Endothelial cell of umbilical vein (primary cell): ENCODE measurements at regions not wholly inside any gene's neighbourhood (a gene's known extent, or its start where the extent isn't known, plus 50 kb on each side); places are given as distances from the start of the nearest gene placed in this dataset.

Experiments used
- BruUV-seq: library from RNA; stranded (reverse); fragments of 400-500 nt; replicated peaks from 2 replicates; lab custom pipeline; 2021; lab: Mats Ljungman, UMichigan
- CTCF ChIA-PET: fragments of 300-600, 350-600 bp; sonication (Branson Sonifier 250); formaldehyde crosslinking; loops from one replicate; lab custom pipeline; 2021; ENCODE audit warnings: antibody characterized with exemption, inconsistent platforms; lab: Charles Lee
- POLR2A ChIA-PET: fragments of 300-600, 350-600 bp; sonication (Branson Sonifier 250); formaldehyde crosslinking; loops from one replicate; lab custom pipeline; 2021; ENCODE audit warnings: antibody characterized with exemption, inconsistent platforms; lab: Charles Lee
- DNase-seq: peaks from one replicate; pipeline ENCODE4 v3.0.0-alpha.2; 2011; ENCODE audit warnings: low read depth, low spot score
- FAIRE-seq: peaks from 2 replicates; lab custom pipeline; 2011; peaks lifted over from hg19 to GRCh38; lab: Jason Lieb, UNC
- H2AFZ ChIP-seq: 2 replicates; pipeline ENCODE4 v1.6.0; 2012; ENCODE audit warnings: low read depth, low read length, control low read depth, inconsistent platforms
- H3K27ac ChIP-seq: 2 replicates; pipeline ENCODE4 v1.5.1; 2011; ENCODE audit warnings: low read depth, mild to moderate bottlenecking, control low read depth, low read length, moderate library complexity; ENCODE audit not compliant: insufficient read depth
- H3K27me3 ChIP-seq, 2 experiments: 2 replicates each; pipeline versions ENCODE4 v1.6.0 to v1.6.1; 2011; ENCODE audit warnings: low read length in 2 of 2, mixed read lengths in 1 of 2; ENCODE audit not compliant: control insufficient read depth in 2 of 2, insufficient read depth in 2 of 2
- H3K36me3 ChIP-seq, 2 experiments: 2 replicates in 1 of 2; 3 replicates in 1 of 2; pipeline ENCODE4 v1.5.1; 2011; ENCODE audit warnings: low read length in 2 of 2, mild to moderate bottlenecking in 1 of 2, moderate library complexity in 1 of 2; ENCODE audit not compliant: control insufficient read depth in 2 of 2, insufficient read depth in 2 of 2; ENCODE audit errors: extremely low read depth in 1 of 2
- H3K4me1 ChIP-seq: 3 replicates; pipeline ENCODE4 v1.5.1; 2011; ENCODE audit warnings: mild to moderate bottlenecking, low read length; ENCODE audit not compliant: control insufficient read depth, insufficient read depth; ENCODE audit errors: extremely low read depth
- H3K4me2 ChIP-seq: 2 replicates; pipeline ENCODE4 v1.6.1; 2011; ENCODE audit warnings: low read length, control low read depth, mixed read lengths; ENCODE audit not compliant: insufficient read depth
- H3K4me3 ChIP-seq, 3 experiments: fragments of 200-600 bp in 1 of 3; sonication (generic), shearing (Covaris generic) in 1 of 3; replicated peaks in 1 of 3; 2 replicates each; pipeline ENCODE4 v1.5.1; 2011 to 2016; ENCODE audit warnings: control low read depth in 3 of 3, low read length in 3 of 3, mild to moderate bottlenecking in 2 of 3, inconsistent platforms in 1 of 3, low read depth in 1 of 3, moderate library complexity in 1 of 3; ENCODE audit not compliant: insufficient read depth in 1 of 3
- H3K79me2 ChIP-seq: 2 replicates; pipeline ENCODE4 v1.6.0; 2012; ENCODE audit warnings: low read length, inconsistent platforms; ENCODE audit not compliant: control insufficient read depth, insufficient read depth
- H3K9ac ChIP-seq: replicated peaks from 2 replicates; pipeline ENCODE3; 2011; ENCODE audit warnings: low read length, control low read depth; ENCODE audit not compliant: insufficient read depth; ENCODE audit errors: extremely low read depth
- H3K9me1 ChIP-seq: replicated peaks from 3 replicates; pipeline ENCODE4 v1.6.0; 2011; ENCODE audit warnings: mild to moderate bottlenecking, low read length; ENCODE audit not compliant: control insufficient read depth, insufficient read depth; ENCODE audit errors: extremely low read depth
- H3K9me3 ChIP-seq: replicated peaks from 2 replicates; pipeline ENCODE4 v1.5.1; 2012; ENCODE audit warnings: low read length, inconsistent platforms; ENCODE audit not compliant: control insufficient read depth, insufficient read depth
- H4K20me1 ChIP-seq: replicated peaks from 2 replicates; pipeline ENCODE3; 2011; ENCODE audit warnings: mild to moderate bottlenecking, low read length; ENCODE audit not compliant: control insufficient read depth, insufficient read depth; ENCODE audit errors: extremely low read depth
- EZH2 ChIP-seq: IDR thresholded peaks from 2 replicates; pipeline ENCODE4 v1.6.1; 2012; ENCODE audit warnings: borderline replicate concordance, low read depth, mild to moderate bottlenecking, moderate library complexity, low read length, inconsistent platforms; ENCODE audit not compliant: severe bottlenecking
- FOS ChIP-seq: IDR thresholded peaks from 2 replicates; pipeline ENCODE4 v1.6.1; 2011; ENCODE audit warnings: mild to moderate bottlenecking, low read length, moderate library complexity, borderline replicate concordance; ENCODE audit not compliant: insufficient read depth
- GATA2 ChIP-seq: IDR thresholded peaks from 2 replicates; pipeline ENCODE4 v1.7.0; 2011; ENCODE audit warnings: low read depth, mild to moderate bottlenecking, moderate library complexity, mixed read lengths, low read length; ENCODE audit not compliant: insufficient read length, insufficient read depth
- JUN ChIP-seq: IDR thresholded peaks from 2 replicates; pipeline ENCODE4 v1.6.1; 2011; ENCODE audit warnings: borderline replicate concordance, low read depth; ENCODE audit not compliant: insufficient read length, insufficient read depth
- MYC ChIP-seq: IDR thresholded peaks from one replicate; pipeline ENCODE4 v1.6.1; 2011; ENCODE audit warnings: mild to moderate bottlenecking, low read depth, low read length
- POLR2A ChIP-seq: IDR thresholded peaks from 2 replicates; pipeline ENCODE4 v1.6.1; 2012; ENCODE audit warnings: low read depth, mild to moderate bottlenecking, control low read depth, low read length
- POLR2AphosphoS5 ChIP-seq: IDR thresholded peaks from 2 replicates; pipeline ENCODE4 v1.6.1; 2012; ENCODE audit warnings: low read depth, mild to moderate bottlenecking, control low read depth, low read length, moderate library complexity; ENCODE audit not compliant: insufficient read depth
- dilution Hi-C: fragments of 300-500 bp; cut with MboI; formaldehyde crosslinking; loops from one replicate; pipeline ENCODE4 v1.15.0; 2019; ENCODE audit warnings: low sequenced_read_pairs; ENCODE audit not compliant: extremely low pct_ligation_motif_present
- intact Hi-C: fragments of 100-400 bp; cut with micrococcal nuclease; formaldehyde crosslinking; loops from one replicate; pipeline ENCODE4 v1.10.0; 2022
- TF ChIP-seq, protein P1 (sequence below): IDR thresholded peaks from 2 replicates; pipeline ENCODE4 v1.6.1; 2011; ENCODE audit not compliant: insufficient read depth, insufficient read length
- TF ChIP-seq, protein P2 (sequence below), 2 donors: IDR thresholded peaks; 1 replicate in 1 of 2; 2 replicates in 1 of 2; pipeline ENCODE4 v1.5.1; 2011; ENCODE audit warnings: low read length in 2 of 2, mild to moderate bottlenecking in 2 of 2, moderate library complexity in 2 of 2, control low read depth in 1 of 2, inconsistent platforms in 1 of 2, low read depth in 1 of 2; ENCODE audit not compliant: insufficient read depth in 1 of 2; ENCODE audit errors: extremely low read depth in 1 of 2

DNA sequence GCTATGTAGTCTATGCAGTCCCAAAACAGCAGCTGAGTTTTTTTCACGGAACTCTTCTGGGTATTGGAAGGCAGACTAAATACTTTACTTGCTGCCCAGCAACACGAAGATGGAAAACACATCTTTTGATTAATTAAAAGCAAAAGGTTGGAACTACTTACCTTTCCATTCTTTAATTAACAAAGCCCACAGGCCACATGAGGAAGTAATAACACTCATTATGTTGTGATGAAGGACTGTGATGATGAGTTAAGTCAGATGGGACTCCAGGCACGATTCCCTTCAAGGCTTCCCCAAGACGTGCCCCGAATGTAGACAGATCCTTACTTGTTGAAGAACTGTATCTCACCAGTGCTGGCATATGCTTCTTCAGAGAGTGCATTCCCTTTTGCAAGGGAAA is 129.0 kb downstream of the WIF1 start:
- Histone ChIP-seq H2AFZ (no peak overlapping the region), H3K9me1 (no peaks in the 10 kb centered on the region), H3K27ac (no peak overlapping the region), H4K20me1 (no peaks in the 10 kb centered on the region), H3K4me3 (no peak overlapping the region), H3K4me1 (no peaks in the 10 kb centered on the region), H3K9ac (no peak overlapping the region), H3K4me2 (no peak overlapping the region), H3K9me3 (no peaks in the 10 kb centered on the region), H3K79me2 (no peaks in the 10 kb centered on the region), H3K36me3 (no peaks in the 10 kb centered on the region), H3K27me3 (peaks cover 3 to 14% of the 10 kb centered on the region in 2 experiments)
- TF ChIP-seq, protein P1, sequence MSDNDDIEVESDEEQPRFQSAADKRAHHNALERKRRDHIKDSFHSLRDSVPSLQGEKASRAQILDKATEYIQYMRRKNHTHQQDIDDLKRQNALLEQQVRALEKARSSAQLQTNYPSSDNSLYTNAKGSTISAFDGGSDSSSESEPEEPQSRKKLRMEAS = no peak
- TF ChIP-seq EZH2 = no peak
- TF ChIP-seq POLR2A = no peak
- no peak for TF ChIP-seq GATA2
- TF ChIP-seq MYC = no peak
- TF ChIP-seq POLR2AphosphoS5 = no peak
- TF ChIP-seq, protein P2, sequence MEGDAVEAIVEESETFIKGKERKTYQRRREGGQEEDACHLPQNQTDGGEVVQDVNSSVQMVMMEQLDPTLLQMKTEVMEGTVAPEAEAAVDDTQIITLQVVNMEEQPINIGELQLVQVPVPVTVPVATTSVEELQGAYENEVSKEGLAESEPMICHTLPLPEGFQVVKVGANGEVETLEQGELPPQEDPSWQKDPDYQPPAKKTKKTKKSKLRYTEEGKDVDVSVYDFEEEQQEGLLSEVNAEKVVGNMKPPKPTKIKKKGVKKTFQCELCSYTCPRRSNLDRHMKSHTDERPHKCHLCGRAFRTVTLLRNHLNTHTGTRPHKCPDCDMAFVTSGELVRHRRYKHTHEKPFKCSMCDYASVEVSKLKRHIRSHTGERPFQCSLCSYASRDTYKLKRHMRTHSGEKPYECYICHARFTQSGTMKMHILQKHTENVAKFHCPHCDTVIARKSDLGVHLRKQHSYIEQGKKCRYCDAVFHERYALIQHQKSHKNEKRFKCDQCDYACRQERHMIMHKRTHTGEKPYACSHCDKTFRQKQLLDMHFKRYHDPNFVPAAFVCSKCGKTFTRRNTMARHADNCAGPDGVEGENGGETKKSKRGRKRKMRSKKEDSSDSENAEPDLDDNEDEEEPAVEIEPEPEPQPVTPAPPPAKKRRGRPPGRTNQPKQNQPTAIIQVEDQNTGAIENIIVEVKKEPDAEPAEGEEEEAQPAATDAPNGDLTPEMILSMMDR (IDR thresholded peaks at IDR 0.05; ENCODE audit: extremely low read depth in 1 of 2, insufficient read depth in 1 of 2, low read depth in 1 of 2, low read length in 2 of 2) = no peak
- no peak for TF ChIP-seq JUN
- TF ChIP-seq FOS = no peak
- dilution Hi-C loops = no loop called here
- no peak for FAIRE-seq
- no TSS peak for BruUV-seq
- intact Hi-C loops = no loop called here
- POLR2A ChIA-PET = no interaction called here
- no peak for DNase-seq
- CTCF ChIA-PET = no interaction called here
